Activated B cell treated with CpG ODN at 0.5 μM for 24 hours (primary cell): ENCODE measurements at regions not wholly inside any gene's neighbourhood (a gene's known extent, or its start where the extent isn't known, plus 50 kb on each side); places are given as distances from the start of the nearest gene placed in this dataset.

Source experiments
- ATAC-seq: fragments of 200-7000 bp; cut with Tn5 transposase; one replicate; pipeline ENCODE4 v1.10.0; 2021; ENCODE audit warnings: low read depth, mild to moderate bottlenecking, moderate library complexity
- CTCF ChIA-PET: fragments of 350-600 bp; sonication (Branson Sonifier 250); formaldehyde crosslinking; loops from one replicate; lab custom pipeline; 2021; ENCODE audit warnings: antibody characterized with exemption; lab: Charles Lee
- POLR2A ChIA-PET: fragments of 350-600 bp; sonication (Branson Sonifier 250); formaldehyde crosslinking; loops from one replicate; lab custom pipeline; 2021; ENCODE audit warnings: antibody characterized with exemption; lab: Charles Lee
- DNase-seq: peaks from one replicate; pipeline ENCODE4 v3.0.0; 2022
- H3K27ac Mint-ChIP-seq: one replicate; pipeline ENCODE4 v1.8.0; 2020; ENCODE audit warnings: mixed read lengths
- H3K27me3 Mint-ChIP-seq: one replicate; pipeline ENCODE4 v1.8.0; 2021; ENCODE audit warnings: mixed read lengths
- H3K36me3 Mint-ChIP-seq: one replicate; pipeline ENCODE4 v1.8.0; 2021; ENCODE audit warnings: low read depth, mixed read lengths
- H3K4me1 Mint-ChIP-seq: one replicate; pipeline ENCODE4 v1.8.0; 2021; ENCODE audit warnings: mixed read lengths
- H3K4me3 Mint-ChIP-seq: one replicate; pipeline ENCODE4 v1.8.0; 2020; ENCODE audit warnings: mild to moderate bottlenecking, mixed read lengths
- H3K9me3 Mint-ChIP-seq: one replicate; pipeline ENCODE4 v1.8.0; 2020; ENCODE audit warnings: mixed read lengths
- CTCF ChIP-seq: fragments of 200-600 bp; IDR thresholded peaks from one replicate; pipeline ENCODE4 v1.8.0; 2022; ENCODE audit warnings: antibody characterized with exemption, mild to moderate bottlenecking
- intact Hi-C: fragments of 100-400 bp; cut with micrococcal nuclease; formaldehyde crosslinking; loops from one replicate; pipeline ENCODE4 v1.15.1; 2024

GRCh38 chr3:178967177-178967532, 104.5 kb downstream of the ZMAT3 start:
- Mint-ChIP-seq H3K27me3 (no peaks in the 10 kb centered on the region), H3K27ac (peak overlapping the region; percentile 81), H3K4me3 (peak overlapping the region; percentile 76), H3K4me1 (peaks cover 46% of the 10 kb centered on the region), H3K9me3 (no peaks in the 10 kb centered on the region), H3K36me3 (no peaks in the 10 kb centered on the region)
- intact Hi-C loops, result loop anchor here (5.0 kb wide), 2 partner anchors 640 to 1915 kb away; no protein-coding TSS in a partner anchor
- DNase-seq (no peak), ATAC-seq (peak; percentile 27)
- ChIA-PET CTCF (interaction anchor here (0.9 to 2.7 kb wide), 3 partner anchors 522 to 1917 kb away, joined by 3 to 11 read pairs (median 3); no protein-coding TSS in a partner anchor), POLR2A (no interaction called here)
- no peak for TF ChIP-seq CTCF

GRCh38 chr3:178966299-178967176, 105.1 kb downstream of the ZMAT3 start:
- DNase-seq (no peak), ATAC-seq (no peak)
- peaks cover 46% of the 10 kb centered on the region for H3K4me1 Mint-ChIP-seq
- ChIA-PET POLR2A (no interaction called here), CTCF (interaction anchor here (0.7 to 2.7 kb wide), 4 partner anchors 296 to 1916 kb away, joined by 3 to 11 read pairs (median 3); no protein-coding TSS in a partner anchor)
- H3K27ac Mint-ChIP-seq, result peak overlapping the region; percentile 81
- H3K27me3 Mint-ChIP-seq, result no peaks in the 10 kb centered on the region
- H3K4me3 Mint-ChIP-seq, result peak overlapping the region; percentile 76
- H3K9me3 Mint-ChIP-seq, result no peaks in the 10 kb centered on the region
- intact Hi-C loops, result loop anchor here (1.0 to 5.0 kb wide), 3 partner anchors 530 to 1914 kb away; no protein-coding TSS in a partner anchor
- no peak for TF ChIP-seq CTCF
- no peaks in the 10 kb centered on the region for H3K36me3 Mint-ChIP-seq

- H3K27me3 Mint-ChIP-seq, result no peaks in the 10 kb centered on the region
- TF ChIP-seq CTCF, result no peak
- DNase-seq, result no peak
- POLR2A ChIA-PET, result no interaction called here
- no peaks in the 10 kb centered on the region for H3K9me3 Mint-ChIP-seq
- intact Hi-C loops, result no loop called here
- peaks cover 39% of the 10 kb centered on the region for H3K4me1 Mint-ChIP-seq
- H3K27ac Mint-ChIP-seq, result no peak overlapping the region
- CTCF ChIA-PET, result no interaction called here
- H3K36me3 Mint-ChIP-seq, result no peaks in the 10 kb centered on the region
- H3K4me3 Mint-ChIP-seq, result no peak overlapping the region
- no peak for ATAC-seq
These were observed 107.1 kb downstream of the ZMAT3 start for GRCh38 chr3:178964551-178964950.

GRCh38 chr3:178960918-178961317, 110.7 kb downstream of the ZMAT3 start:
- ChIA-PET POLR2A (no interaction called here), CTCF (no interaction called here)
- H3K27ac Mint-ChIP-seq, result no peak overlapping the region
- H3K36me3 Mint-ChIP-seq, result peaks cover 3% of the 10 kb centered on the region
- peaks cover 6% of the 10 kb centered on the region for H3K4me1 Mint-ChIP-seq
- ATAC-seq (no peak), DNase-seq (no peak)
- intact Hi-C loops, result no loop called here
- no peaks in the 10 kb centered on the region for H3K9me3 Mint-ChIP-seq
- no peak overlapping the region for H3K4me3 Mint-ChIP-seq
- no peak for TF ChIP-seq CTCF
- H3K27me3 Mint-ChIP-seq, result no peaks in the 10 kb centered on the region

GRCh38 chr3:178960181-178960580, 111.4 kb downstream of the ZMAT3 start:
- H3K4me3 Mint-ChIP-seq, result no peak overlapping the region
- intact Hi-C loops, result no loop called here
- ATAC-seq (no peak), DNase-seq (no peak)
- no peaks in the 10 kb centered on the region for H3K4me1 Mint-ChIP-seq
- CTCF ChIA-PET, result no interaction called here
- H3K36me3 Mint-ChIP-seq, result peaks cover 3% of the 10 kb centered on the region
- POLR2A ChIA-PET, result interaction anchor here (0.5 kb wide), 1 partner anchor 10 kb away, joined by 5 read pairs; no protein-coding TSS in a partner anchor
- no peak overlapping the region for H3K27ac Mint-ChIP-seq
- no peaks in the 10 kb centered on the region for H3K9me3 Mint-ChIP-seq
- no peak for TF ChIP-seq CTCF
- H3K27me3 Mint-ChIP-seq, result no peaks in the 10 kb centered on the region
